K562 (cell line): ENCODE measurements at regions not wholly inside any gene's neighbourhood (a gene's known extent, or its start where the extent isn't known, plus 50 kb on each side); places are given as distances from the start of the nearest gene placed in this dataset.

Experiments used
- ATAC-seq: fragments of 200-7000 bp; cut with Tn5 transposase; 3 replicates; pipeline ENCODE4 v1.9.1; 2020; ENCODE audit warnings: moderate library complexity
- BruUV-seq: library from RNA; stranded (reverse); fragments of 400-500 nt; replicated peaks from 2 replicates; lab custom pipeline; 2021; lab: Mats Ljungman, UMichigan
- CTCF ChIA-PET: fragments of 300-600 bp; formaldehyde crosslinking; extraction: SDS; loops from one replicate; lab custom pipeline; 2021; ENCODE audit warnings: low intra/inter-chr PET ratio; lab: Yijun Ruan, JAX
- POLR2A ChIA-PET: fragments of 300-600, 350-650 bp; sonication (Branson Sonifier 250); formaldehyde crosslinking; extraction: SDS; loops from one replicate; lab custom pipeline; 2021; ENCODE audit warnings: antibody characterized with exemption, inconsistent platforms; lab: Yijun Ruan, JAX
- DNase-seq, 4 experiments: peaks; one replicate each; pipeline versions ENCODE4 v3.0.0 to v3.0.0-alpha.2; 2011 to 2018; ENCODE audit warnings: low spot score in 3 of 4, mixed read lengths in 3 of 4; ENCODE audit errors: extremely low read depth in 1 of 4
- FAIRE-seq: peaks from 2 replicates; lab custom pipeline; 2011; peaks lifted over from hg19 to GRCh38; lab: Jason Lieb, UNC
- H2AFZ ChIP-seq: 2 replicates; pipeline ENCODE4 v1.6.0; 2011; ENCODE audit warnings: low read depth, low read length, control low read depth, inconsistent platforms
- H3K27ac ChIP-seq: fragments of 200-600 bp; 3 replicates; pipeline ENCODE4 v1.8.0; 2011; ENCODE audit warnings: low read depth, mild to moderate bottlenecking, control low read depth, inconsistent platforms, low read length, moderate library complexity, mixed read lengths; ENCODE audit errors: extremely low read depth
- H3K27me3 ChIP-seq, 2 experiments: fragments of 300-600 bp in 1 of 2; 2 replicates in 1 of 2; 3 replicates in 1 of 2; pipeline versions ENCODE4 v1.6.0 to v1.8.0; 2011; ENCODE audit warnings: inconsistent platforms in 2 of 2, low read length in 2 of 2, mild to moderate bottlenecking in 1 of 2, mixed read lengths in 1 of 2, moderate library complexity in 1 of 2; ENCODE audit not compliant: control insufficient read depth in 2 of 2, insufficient read depth in 2 of 2
- H3K36me3 ChIP-seq: fragments of 300-600 bp; 3 replicates; pipeline ENCODE4 v1.8.0; 2011; ENCODE audit warnings: mild to moderate bottlenecking, low read length, inconsistent platforms; ENCODE audit not compliant: control insufficient read depth, insufficient read depth
- H3K4me1 ChIP-seq, 2 experiments: fragments of 200-600 bp in 1 of 2; replicated peaks in 1 of 2; 2 replicates in 1 of 2; 3 replicates in 1 of 2; pipeline versions ENCODE4 v1.5.1 to v1.8.0; 2011; ENCODE audit warnings: inconsistent platforms in 2 of 2, low read length in 2 of 2, mild to moderate bottlenecking in 1 of 2, mixed read lengths in 1 of 2, moderate library complexity in 1 of 2; ENCODE audit not compliant: control insufficient read depth in 2 of 2, insufficient read depth in 2 of 2
- H3K4me2 ChIP-seq: 2 replicates; pipeline ENCODE4 v1.6.1; 2011; ENCODE audit warnings: low read length, control low read depth, inconsistent platforms, mixed read lengths; ENCODE audit not compliant: insufficient read depth
- H3K4me3 ChIP-seq: fragments of 200-600 bp; sonication (generic), shearing (Covaris generic); 2 replicates; pipeline ENCODE4 v1.5.1; 2016; ENCODE audit warnings: control low read depth, inconsistent platforms
- H3K79me2 ChIP-seq: fragments of 200-600 bp; 3 replicates; pipeline ENCODE4 v1.8.0; 2011; ENCODE audit warnings: low read length, inconsistent platforms; ENCODE audit not compliant: control insufficient read depth, insufficient read depth
- H3K9ac ChIP-seq, 2 experiments: 2 replicates each; pipeline versions ENCODE4 v1.6.0 to v1.6.1; 2011; ENCODE audit warnings: low read depth in 2 of 2, low read length in 2 of 2, control low read depth in 1 of 2, inconsistent platforms in 1 of 2, mild to moderate bottlenecking in 1 of 2, mixed read lengths in 1 of 2; ENCODE audit not compliant: insufficient read depth in 1 of 2
- H3K9me1 ChIP-seq: one replicate; pipeline ENCODE4 v1.6.0; 2011; ENCODE audit warnings: inconsistent platforms, mild to moderate bottlenecking, low read length, moderate library complexity; ENCODE audit not compliant: control insufficient read depth, insufficient read depth
- H3K9me3 ChIP-seq: replicated peaks from 2 replicates; pipeline ENCODE4 v1.5.1; 2011; ENCODE audit warnings: low read depth, low read length, inconsistent platforms; ENCODE audit not compliant: control insufficient read depth, insufficient read depth
- H4K20me1 ChIP-seq: replicated peaks from 2 replicates; pipeline ENCODE4 v1.6.1; 2011; ENCODE audit warnings: low read length, inconsistent platforms, mixed read lengths; ENCODE audit not compliant: control insufficient read depth, insufficient read depth
- MTA1 ChIP-seq: fragments of 450-650 bp; IDR thresholded peaks from 2 replicates; pipeline ENCODE4 v1.6.1; 2017; ENCODE audit warnings: borderline replicate concordance
- ZNF274 ChIP-seq: IDR thresholded peaks from 2 replicates; pipeline ENCODE4 v1.6.1; 2011; ENCODE audit warnings: low read depth, mild to moderate bottlenecking, low read length, moderate library complexity, borderline replicate concordance
- ZNF354B ChIP-seq: fragments of 250-450 bp; sonication (Bioruptor Pico); IDR thresholded peaks from 2 replicates; pipeline ENCODE4 v1.4.0; 2020
- in situ Hi-C: fragments of 300-500 bp; cut with MboI; formaldehyde crosslinking; loops from 4 replicates; pipeline ENCODE4 v1.15.0; 2018; ENCODE audit warnings: inconsistent platforms, mixed read lengths
- intact Hi-C: fragments of 100-400 bp; cut with micrococcal nuclease; formaldehyde crosslinking; loops from 2 replicates; pipeline ENCODE4 v1.14.2; 2022
- TF ChIP-seq, protein P1 (sequence below): sonication (generic); formaldehyde crosslinking; IDR thresholded peaks from 2 replicates; pipeline ENCODE4 v1.8.0; 2023; ENCODE audit warnings: mild to moderate bottlenecking, missing genetic modification reagents
- TF ChIP-seq, protein P2 (sequence below): sonication (generic); formaldehyde crosslinking; IDR thresholded peaks from 2 replicates; pipeline ENCODE4 v1.8.0; 2022; ENCODE audit warnings: mild to moderate bottlenecking, missing genetic modification reagents

DNA sequence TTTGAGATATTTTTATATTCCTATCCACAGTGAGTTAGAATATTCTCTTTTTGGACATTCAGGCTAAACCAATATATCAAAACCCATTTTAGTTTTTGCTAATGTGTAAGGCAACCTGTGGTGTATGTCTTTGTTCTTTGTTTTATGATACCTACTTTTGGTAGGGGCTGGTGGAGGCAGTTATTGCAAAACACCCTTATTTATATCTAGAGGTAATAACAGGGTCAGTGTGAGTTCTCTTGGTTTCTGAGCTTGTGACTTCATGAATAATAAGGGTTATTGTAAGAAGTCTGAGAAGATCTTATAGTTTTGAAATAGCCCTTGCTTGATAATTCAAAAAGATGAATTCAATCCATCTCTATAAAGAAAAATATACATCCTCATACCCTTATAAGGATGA is 235.1 kb upstream of the LRIG3 start:
- no peak for DNase-seq
- ATAC-seq: no peak
- TF ChIP-seq, protein P1, sequence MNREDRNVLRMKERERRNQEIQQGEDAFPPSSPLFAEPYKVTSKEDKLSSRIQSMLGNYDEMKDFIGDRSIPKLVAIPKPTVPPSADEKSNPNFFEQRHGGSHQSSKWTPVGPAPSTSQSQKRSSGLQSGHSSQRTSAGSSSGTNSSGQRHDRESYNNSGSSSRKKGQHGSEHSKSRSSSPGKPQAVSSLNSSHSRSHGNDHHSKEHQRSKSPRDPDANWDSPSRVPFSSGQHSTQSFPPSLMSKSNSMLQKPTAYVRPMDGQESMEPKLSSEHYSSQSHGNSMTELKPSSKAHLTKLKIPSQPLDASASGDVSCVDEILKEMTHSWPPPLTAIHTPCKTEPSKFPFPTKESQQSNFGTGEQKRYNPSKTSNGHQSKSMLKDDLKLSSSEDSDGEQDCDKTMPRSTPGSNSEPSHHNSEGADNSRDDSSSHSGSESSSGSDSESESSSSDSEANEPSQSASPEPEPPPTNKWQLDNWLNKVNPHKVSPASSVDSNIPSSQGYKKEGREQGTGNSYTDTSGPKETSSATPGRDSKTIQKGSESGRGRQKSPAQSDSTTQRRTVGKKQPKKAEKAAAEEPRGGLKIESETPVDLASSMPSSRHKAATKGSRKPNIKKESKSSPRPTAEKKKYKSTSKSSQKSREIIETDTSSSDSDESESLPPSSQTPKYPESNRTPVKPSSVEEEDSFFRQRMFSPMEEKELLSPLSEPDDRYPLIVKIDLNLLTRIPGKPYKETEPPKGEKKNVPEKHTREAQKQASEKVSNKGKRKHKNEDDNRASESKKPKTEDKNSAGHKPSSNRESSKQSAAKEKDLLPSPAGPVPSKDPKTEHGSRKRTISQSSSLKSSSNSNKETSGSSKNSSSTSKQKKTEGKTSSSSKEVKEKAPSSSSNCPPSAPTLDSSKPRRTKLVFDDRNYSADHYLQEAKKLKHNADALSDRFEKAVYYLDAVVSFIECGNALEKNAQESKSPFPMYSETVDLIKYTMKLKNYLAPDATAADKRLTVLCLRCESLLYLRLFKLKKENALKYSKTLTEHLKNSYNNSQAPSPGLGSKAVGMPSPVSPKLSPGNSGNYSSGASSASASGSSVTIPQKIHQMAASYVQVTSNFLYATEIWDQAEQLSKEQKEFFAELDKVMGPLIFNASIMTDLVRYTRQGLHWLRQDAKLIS (CRISPR knock-in tag): no peak
- TF ChIP-seq MTA1 (no peak), ZNF274 (0 out of 2 replicates have a peak, but pooled peaks have one; percentile 25), ZNF354B (CRISPR knock-in tag) (no peak)
- TF ChIP-seq, protein P2, sequence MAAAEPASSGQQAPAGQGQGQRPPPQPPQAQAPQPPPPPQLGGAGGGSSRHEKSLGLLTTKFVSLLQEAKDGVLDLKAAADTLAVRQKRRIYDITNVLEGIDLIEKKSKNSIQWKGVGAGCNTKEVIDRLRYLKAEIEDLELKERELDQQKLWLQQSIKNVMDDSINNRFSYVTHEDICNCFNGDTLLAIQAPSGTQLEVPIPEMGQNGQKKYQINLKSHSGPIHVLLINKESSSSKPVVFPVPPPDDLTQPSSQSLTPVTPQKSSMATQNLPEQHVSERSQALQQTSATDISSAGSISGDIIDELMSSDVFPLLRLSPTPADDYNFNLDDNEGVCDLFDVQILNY (CRISPR knock-in tag): no peak
- Histone ChIP-seq H2AFZ (no peak overlapping the region), H3K9me1 (no peaks in the 10 kb centered on the region), H4K20me1 (no peaks in the 10 kb centered on the region), H3K9ac (no peak overlapping the region), H3K27ac (no peak overlapping the region), H3K9me3 (no peaks in the 10 kb centered on the region), H3K27me3 (no peaks in the 10 kb centered on the region), H3K36me3 (no peaks in the 10 kb centered on the region), H3K4me3 (no peak overlapping the region), H3K79me2 (no peaks in the 10 kb centered on the region), H3K4me2 (no peak overlapping the region), H3K4me1 (no peaks in the 10 kb centered on the region)
- ChIA-PET CTCF (no interaction called here), POLR2A (no interaction called here)
- in situ Hi-C loops: loop anchor here (25.0 kb wide), 1 partner anchor 1168 kb away; no protein-coding TSS in a partner anchor
- no peak for FAIRE-seq
- intact Hi-C loops: no loop called here
- no TSS peak for BruUV-seq
